Activated CD8-positive, alpha-beta memory T cell treated with anti-CD3 and anti-CD28 coated beads, Interleukin-2, amount 10 ng/mL, durations not matched to agents 7 days and 5 days (primary cell): ENCODE measurements at regions not wholly inside any gene's neighbourhood (a gene's known extent, or its start where the extent isn't known, plus 50 kb on each side); places are given as distances from the start of the nearest gene placed in this dataset.
"Not testable (repeated sequence)": the region's sequence is repeated elsewhere in the genome, so short reads cannot be mapped to it uniquely, and the experiment has no call there.

Experiments
- ATAC-seq: fragments of 150-1000 bp; cut with Tn5 transposase; one replicate; pipeline ENCODE4 v1.10.0; 2021; ENCODE audit warnings: moderate library complexity
- CTCF ChIA-PET: fragments of 350-600 bp; sonication (Branson Sonifier 250); formaldehyde crosslinking; loops from one replicate; lab custom pipeline; 2021; ENCODE audit warnings: antibody characterized with exemption; lab: Charles Lee
- DNase-seq: peaks from one replicate; pipeline ENCODE4 v3.0.0-alpha.2; 2020
- H3K27ac Mint-ChIP-seq: one replicate; pipeline ENCODE4 v1.8.0; 2021; ENCODE audit warnings: mild to moderate bottlenecking, mixed read lengths
- H3K27me3 Mint-ChIP-seq: one replicate; pipeline ENCODE4 v1.8.0; 2021; ENCODE audit warnings: mixed read lengths
- H3K36me3 Mint-ChIP-seq: one replicate; pipeline ENCODE4 v1.8.0; 2021; ENCODE audit warnings: mild to moderate bottlenecking, mixed read lengths
- H3K4me1 Mint-ChIP-seq: one replicate; pipeline ENCODE4 v1.8.0; 2021; ENCODE audit warnings: mixed read lengths
- H3K4me3 Mint-ChIP-seq: one replicate; pipeline ENCODE4 v1.8.0; 2021; ENCODE audit warnings: mild to moderate bottlenecking, moderate library complexity, mixed read lengths
- H3K9me3 Mint-ChIP-seq: one replicate; pipeline ENCODE4 v1.8.0; 2022; ENCODE audit warnings: low read depth, mixed read lengths

DNA sequence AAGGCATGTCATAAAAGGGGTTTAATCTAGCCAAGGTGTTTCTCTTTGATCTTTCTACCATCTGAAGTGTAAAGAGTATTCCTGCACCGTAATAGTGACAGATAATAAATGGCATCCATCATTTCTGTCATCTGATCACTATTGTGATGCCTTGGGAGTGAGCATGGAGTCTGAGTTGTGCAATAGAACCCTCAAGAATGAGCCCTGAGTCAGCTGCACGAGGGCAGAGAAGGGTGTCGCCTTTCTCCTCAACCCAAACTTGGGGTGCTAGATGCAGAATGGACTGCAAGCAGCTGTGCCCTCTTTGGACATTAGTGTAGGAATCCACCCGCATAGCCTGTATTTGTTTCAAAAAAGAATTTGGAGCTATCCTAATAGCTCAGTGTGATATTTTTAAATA is 115.2 kb downstream of the ZNF37A start:
- H3K36me3 Mint-ChIP-seq: no peaks in the 10 kb centered on the region
- H3K9me3 Mint-ChIP-seq: peaks cover 2% of the 10 kb centered on the region
- H3K27ac Mint-ChIP-seq: no peak overlapping the region
- H3K4me3 Mint-ChIP-seq: no peak overlapping the region
- H3K4me1 Mint-ChIP-seq: no peaks in the 10 kb centered on the region
- H3K27me3 Mint-ChIP-seq: no peaks in the 10 kb centered on the region
- CTCF ChIA-PET: no interaction called here
- DNase-seq (no peak), ATAC-seq (no peak)

DNA sequence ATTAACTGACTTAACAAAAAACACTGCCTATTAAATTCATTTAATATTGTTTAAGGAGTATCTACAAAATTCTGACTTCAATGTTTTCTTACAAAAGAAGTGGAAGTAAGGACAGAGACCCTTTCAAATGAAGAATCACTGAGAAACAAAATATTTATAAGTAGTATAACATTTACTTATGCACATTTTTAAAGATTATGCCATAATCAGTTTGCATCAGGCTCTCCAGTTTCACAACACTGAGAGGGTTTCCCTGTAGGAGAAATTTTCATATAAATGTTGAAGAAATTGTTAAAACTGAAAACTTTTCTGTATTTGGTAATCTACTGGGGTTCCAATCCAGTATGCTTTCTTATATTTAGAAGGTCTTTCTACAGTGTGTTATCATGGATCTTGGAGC is 115.6 kb downstream of the ZNF37A start:
- H3K4me1 Mint-ChIP-seq, DNase-seq, H3K9me3 Mint-ChIP-seq, H3K36me3 Mint-ChIP-seq, H3K27ac Mint-ChIP-seq, H3K27me3 Mint-ChIP-seq, H3K4me3 Mint-ChIP-seq, CTCF ChIA-PET, ATAC-seq: not testable (repeated sequence)

DNA sequence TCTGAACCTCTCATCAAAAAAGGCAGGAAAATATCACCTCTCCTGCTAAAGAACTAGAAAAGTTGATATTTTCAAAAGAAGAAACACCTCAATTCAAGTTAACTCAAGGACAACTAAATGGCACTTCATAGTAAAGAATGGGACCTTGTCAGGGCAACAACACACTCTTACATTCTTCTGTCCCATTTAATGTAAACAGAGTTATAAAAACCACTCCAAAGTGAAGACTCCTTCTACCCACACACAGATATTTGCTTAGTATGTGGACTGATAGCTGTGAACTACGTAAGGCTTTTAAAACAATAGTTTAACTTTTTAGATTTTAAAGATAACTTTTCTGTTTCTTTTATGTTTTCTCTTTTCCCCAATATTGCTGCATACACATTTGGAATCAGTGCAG is 118.3 kb downstream of the ZNF37A start:
- no peak overlapping the region for H3K27ac Mint-ChIP-seq
- peaks cover 4% of the 10 kb centered on the region for H3K9me3 Mint-ChIP-seq
- CTCF ChIA-PET: no interaction called here
- no peak overlapping the region for H3K4me3 Mint-ChIP-seq
- H3K36me3 Mint-ChIP-seq: peaks cover 1% of the 10 kb centered on the region
- no peaks in the 10 kb centered on the region for H3K27me3 Mint-ChIP-seq
- ATAC-seq: no peak
- no peak for DNase-seq
- no peaks in the 10 kb centered on the region for H3K4me1 Mint-ChIP-seq

DNA sequence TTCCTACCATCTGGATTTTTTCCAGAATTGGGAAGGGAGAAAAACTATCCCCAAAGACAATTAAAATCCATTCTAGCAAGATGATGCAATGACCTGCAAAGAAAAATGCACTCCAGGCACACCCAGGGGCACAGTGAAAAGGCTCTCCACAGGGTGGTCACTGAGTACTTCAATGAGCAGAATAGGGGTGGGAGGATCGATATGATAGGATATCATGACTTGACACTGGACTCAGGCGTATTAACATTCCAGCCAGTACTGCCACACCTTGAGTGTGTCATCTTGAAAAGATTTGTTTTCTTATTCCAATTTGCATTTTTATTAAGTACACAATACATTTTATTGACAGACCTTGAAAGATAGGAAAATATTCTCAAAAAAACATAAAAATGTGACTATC is 132.2 kb downstream of the ZNF37A start:
- ATAC-seq: no peak
- no peak overlapping the region for H3K4me3 Mint-ChIP-seq
- no peaks in the 10 kb centered on the region for H3K4me1 Mint-ChIP-seq
- no peaks in the 10 kb centered on the region for H3K36me3 Mint-ChIP-seq
- H3K27ac Mint-ChIP-seq: no peak overlapping the region
- DNase-seq: no peak
- H3K27me3 Mint-ChIP-seq: no peaks in the 10 kb centered on the region
- peaks cover 14% of the 10 kb centered on the region for H3K9me3 Mint-ChIP-seq
- CTCF ChIA-PET: no interaction called here

GRCh38 chr10:38228394-38228793 is 134.3 kb downstream of the ZNF37A start:
- ATAC-seq (no peak), DNase-seq (no peak)
- Mint-ChIP-seq H3K4me1 (no peaks in the 10 kb centered on the region), H3K9me3 (peaks cover 12% of the 10 kb centered on the region), H3K27me3 (no peaks in the 10 kb centered on the region), H3K36me3 (no peaks in the 10 kb centered on the region), H3K27ac (no peak overlapping the region), H3K4me3 (no peak overlapping the region)
- CTCF ChIA-PET: no interaction called here

GRCh38 chr10:38238479-38238878 is 144.3 kb downstream of the ZNF37A start:
- CTCF ChIA-PET, H3K27ac Mint-ChIP-seq, H3K4me3 Mint-ChIP-seq, H3K27me3 Mint-ChIP-seq, H3K9me3 Mint-ChIP-seq, H3K36me3 Mint-ChIP-seq, DNase-seq, H3K4me1 Mint-ChIP-seq, ATAC-seq: not testable (repeated sequence)

- H3K27me3 Mint-ChIP-seq, H3K4me3 Mint-ChIP-seq, H3K4me1 Mint-ChIP-seq, H3K36me3 Mint-ChIP-seq, ATAC-seq, H3K27ac Mint-ChIP-seq, H3K9me3 Mint-ChIP-seq, CTCF ChIA-PET, DNase-seq: not testable (repeated sequence)
Observed at GRCh38 chr10:38242061-38242649, 148.0 kb downstream of the ZNF37A start.

DNA sequence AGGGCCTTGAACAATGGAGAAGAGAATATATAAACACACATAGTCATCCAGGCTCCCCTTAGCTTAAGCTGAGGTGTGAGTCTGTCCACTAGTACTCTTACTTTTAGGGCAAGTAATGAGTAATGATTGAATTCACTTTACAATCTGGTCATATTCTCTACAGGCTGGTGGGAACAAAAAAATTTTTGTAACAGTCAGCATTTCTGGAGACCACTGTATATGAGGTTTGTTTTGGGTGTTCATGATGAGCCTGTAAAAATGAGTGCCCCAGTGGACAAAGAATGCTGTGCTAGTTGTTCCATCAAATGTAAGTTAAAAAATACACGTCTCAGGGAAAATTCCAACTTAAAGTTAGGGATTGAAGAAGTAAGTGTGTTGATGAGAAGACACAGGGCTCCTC is 154.0 kb downstream of the ZNF37A start:
- H3K27ac Mint-ChIP-seq, CTCF ChIA-PET, ATAC-seq, H3K27me3 Mint-ChIP-seq, H3K4me1 Mint-ChIP-seq, H3K4me3 Mint-ChIP-seq, DNase-seq, H3K36me3 Mint-ChIP-seq: not testable (repeated sequence)
- peaks cover 11% of the 10 kb centered on the region for H3K9me3 Mint-ChIP-seq

GRCh38 chr10:38252551-38252950 is 158.4 kb downstream of the ZNF37A start:
- H3K27me3 Mint-ChIP-seq, ATAC-seq, DNase-seq, H3K4me1 Mint-ChIP-seq, H3K27ac Mint-ChIP-seq, CTCF ChIA-PET, H3K4me3 Mint-ChIP-seq, H3K36me3 Mint-ChIP-seq: not testable (repeated sequence)
- H3K9me3 Mint-ChIP-seq: peaks cover 15% of the 10 kb centered on the region

DNA sequence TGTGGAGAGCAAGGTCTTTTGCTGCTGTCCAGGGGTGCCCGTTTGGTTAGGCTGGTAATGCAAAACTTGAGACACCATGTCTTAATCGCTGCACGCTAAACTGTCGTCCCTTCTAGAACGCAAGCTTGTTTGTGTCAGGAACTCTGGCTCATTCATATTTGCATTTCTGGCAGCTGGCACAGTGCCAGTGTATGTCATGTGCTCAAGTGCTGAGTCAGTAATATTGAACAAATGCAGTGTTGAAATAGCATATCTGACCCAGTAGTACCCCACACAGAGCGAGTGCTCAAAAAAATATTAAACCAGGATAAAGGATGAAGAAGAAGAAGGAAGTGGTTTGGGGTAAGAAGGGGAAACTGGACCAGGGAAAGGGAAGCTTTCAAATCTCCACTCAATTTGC is 173.4 kb downstream of the ZNF37A start:
- H3K9me3 Mint-ChIP-seq, H3K36me3 Mint-ChIP-seq, DNase-seq, H3K27ac Mint-ChIP-seq, ATAC-seq, H3K27me3 Mint-ChIP-seq, H3K4me3 Mint-ChIP-seq, CTCF ChIA-PET, H3K4me1 Mint-ChIP-seq: not testable (repeated sequence)

- H3K4me1 Mint-ChIP-seq, H3K27ac Mint-ChIP-seq, H3K4me3 Mint-ChIP-seq, CTCF ChIA-PET, H3K36me3 Mint-ChIP-seq, H3K9me3 Mint-ChIP-seq, ATAC-seq, H3K27me3 Mint-ChIP-seq, DNase-seq: not testable (repeated sequence)
Observed at GRCh38 chr10:38271031-38271430, 176.9 kb downstream of the ZNF37A start.

DNA sequence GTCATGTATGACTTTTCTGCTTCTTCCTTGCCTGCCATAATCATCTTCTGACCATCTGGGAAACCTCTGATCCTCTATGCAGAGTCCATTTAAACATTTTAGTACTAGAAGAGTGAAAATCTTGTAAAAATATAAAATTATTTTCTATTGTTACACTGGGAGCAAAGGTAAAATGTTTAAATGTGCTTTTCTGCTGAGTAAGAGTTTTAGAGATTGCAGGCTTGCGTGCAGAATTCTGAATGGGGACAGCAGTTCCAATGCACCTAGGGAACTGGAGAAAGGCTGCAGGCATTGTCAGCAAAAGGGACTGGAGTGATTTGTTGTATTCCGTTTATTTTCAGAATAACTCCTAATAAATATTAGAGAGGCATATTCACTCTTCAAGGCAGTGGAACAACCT is 180.7 kb downstream of the ZNF37A start:
- DNase-seq, H3K4me3 Mint-ChIP-seq, CTCF ChIA-PET, ATAC-seq, H3K9me3 Mint-ChIP-seq, H3K27ac Mint-ChIP-seq, H3K36me3 Mint-ChIP-seq, H3K4me1 Mint-ChIP-seq, H3K27me3 Mint-ChIP-seq: not testable (repeated sequence)

DNA sequence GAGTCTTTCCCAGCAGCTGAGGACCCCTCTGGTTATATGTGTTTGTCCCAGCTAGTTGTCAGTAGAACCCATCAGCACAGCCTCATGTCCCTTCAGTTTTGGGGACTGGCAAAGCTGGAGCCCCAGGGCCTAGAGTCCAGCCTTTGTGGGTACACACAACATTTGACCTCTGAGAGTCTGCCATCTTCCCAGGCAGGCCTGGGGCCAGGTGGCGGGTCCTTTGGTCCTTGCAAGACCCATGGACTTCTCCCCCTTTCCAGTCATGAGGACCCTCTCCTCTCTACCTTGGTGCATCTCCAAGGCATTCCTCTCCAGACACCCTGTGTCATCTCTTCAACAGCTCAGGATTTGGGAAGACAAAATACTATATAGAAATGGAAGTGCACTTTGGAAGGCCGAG is 198.4 kb downstream of the ZNF37A start:
- H3K27me3 Mint-ChIP-seq, H3K4me3 Mint-ChIP-seq, H3K4me1 Mint-ChIP-seq, H3K36me3 Mint-ChIP-seq, H3K27ac Mint-ChIP-seq, CTCF ChIA-PET, DNase-seq, ATAC-seq, H3K9me3 Mint-ChIP-seq: not testable (repeated sequence)

DNA sequence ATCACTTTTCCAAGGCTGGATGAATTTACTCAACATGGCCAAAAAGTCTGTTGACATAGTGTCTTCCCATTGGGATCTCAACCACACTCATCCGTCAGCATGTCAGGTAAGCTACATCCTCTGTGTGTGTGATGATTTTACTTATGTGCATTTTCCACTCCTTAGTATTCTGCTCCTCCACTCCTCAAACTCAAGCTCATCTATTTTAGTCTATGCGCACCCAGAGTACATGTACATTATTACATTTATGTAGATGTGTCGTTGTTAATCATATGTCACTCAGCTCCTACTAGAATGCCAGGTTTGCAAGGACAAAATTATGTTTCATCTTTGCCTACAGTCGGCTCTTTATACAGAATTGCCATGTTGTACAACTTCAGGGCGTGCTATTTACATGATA is 216.0 kb downstream of the ZNF37A start:
- CTCF ChIA-PET, H3K27ac Mint-ChIP-seq, H3K27me3 Mint-ChIP-seq, H3K36me3 Mint-ChIP-seq, H3K4me1 Mint-ChIP-seq, DNase-seq, H3K9me3 Mint-ChIP-seq, H3K4me3 Mint-ChIP-seq, ATAC-seq: not testable (repeated sequence)
